NB4 (cell line): ENCODE measurements at regions not wholly inside any gene's neighbourhood (a gene's known extent, or its start where the extent isn't known, plus 50 kb on each side); places are given as distances from the start of the nearest gene placed in this dataset.
"Not testable (repeated sequence)": the region's sequence is repeated elsewhere in the genome, so short reads cannot be mapped to it uniquely, and the experiment has no call there.

ENCODE experiments used
- POLR2A ChIP-seq: IDR thresholded peaks from 2 replicates; pipeline ENCODE4 v1.6.1; 2011; ENCODE audit warnings: mild to moderate bottlenecking; ENCODE audit not compliant: insufficient read length; ENCODE audit errors: extremely low read depth
- TF ChIP-seq, protein P1 (sequence below): IDR thresholded peaks from one replicate; pipeline ENCODE4 v1.5.1; 2012; ENCODE audit warnings: low read depth, low read length
- TF ChIP-seq, protein P2 (sequence below): IDR thresholded peaks from 2 replicates; pipeline ENCODE4 v1.6.1; 2011; ENCODE audit warnings: low read depth, low read length

DNA sequence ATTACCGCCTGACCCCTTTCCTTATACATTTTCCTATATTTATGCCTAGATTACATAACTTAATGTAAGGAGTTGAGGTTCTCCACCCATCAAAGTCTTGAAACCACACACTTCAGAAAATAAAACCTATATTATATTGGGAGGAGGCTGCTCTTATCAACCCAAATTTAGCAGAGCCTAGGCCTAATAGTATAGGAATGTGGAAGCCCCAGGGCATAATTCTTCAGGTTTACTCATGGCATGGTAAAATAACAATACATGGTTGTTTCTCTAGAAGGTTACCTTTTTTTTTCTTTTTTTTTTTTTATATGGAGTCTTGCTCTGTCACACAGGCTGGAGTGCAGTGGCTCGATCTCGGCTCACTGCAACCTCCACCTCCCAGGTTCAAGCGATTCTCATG lies 157.6 kb upstream of the KCTD3 start:
- TF ChIP-seq, protein P1, sequence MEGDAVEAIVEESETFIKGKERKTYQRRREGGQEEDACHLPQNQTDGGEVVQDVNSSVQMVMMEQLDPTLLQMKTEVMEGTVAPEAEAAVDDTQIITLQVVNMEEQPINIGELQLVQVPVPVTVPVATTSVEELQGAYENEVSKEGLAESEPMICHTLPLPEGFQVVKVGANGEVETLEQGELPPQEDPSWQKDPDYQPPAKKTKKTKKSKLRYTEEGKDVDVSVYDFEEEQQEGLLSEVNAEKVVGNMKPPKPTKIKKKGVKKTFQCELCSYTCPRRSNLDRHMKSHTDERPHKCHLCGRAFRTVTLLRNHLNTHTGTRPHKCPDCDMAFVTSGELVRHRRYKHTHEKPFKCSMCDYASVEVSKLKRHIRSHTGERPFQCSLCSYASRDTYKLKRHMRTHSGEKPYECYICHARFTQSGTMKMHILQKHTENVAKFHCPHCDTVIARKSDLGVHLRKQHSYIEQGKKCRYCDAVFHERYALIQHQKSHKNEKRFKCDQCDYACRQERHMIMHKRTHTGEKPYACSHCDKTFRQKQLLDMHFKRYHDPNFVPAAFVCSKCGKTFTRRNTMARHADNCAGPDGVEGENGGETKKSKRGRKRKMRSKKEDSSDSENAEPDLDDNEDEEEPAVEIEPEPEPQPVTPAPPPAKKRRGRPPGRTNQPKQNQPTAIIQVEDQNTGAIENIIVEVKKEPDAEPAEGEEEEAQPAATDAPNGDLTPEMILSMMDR = not testable (repeated sequence)
- not testable (repeated sequence) for TF ChIP-seq POLR2A
- TF ChIP-seq, protein P2, sequence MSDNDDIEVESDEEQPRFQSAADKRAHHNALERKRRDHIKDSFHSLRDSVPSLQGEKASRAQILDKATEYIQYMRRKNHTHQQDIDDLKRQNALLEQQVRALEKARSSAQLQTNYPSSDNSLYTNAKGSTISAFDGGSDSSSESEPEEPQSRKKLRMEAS = not testable (repeated sequence)
